ENCODE measurements at regions not wholly inside any gene's neighbourhood (a gene's known extent, or its start where the extent isn't known, plus 50 kb on each side); places are given as distances from the start of the nearest gene placed in this dataset.
A peak's percentile ranks its signal among the peaks of the same experiment; 100 is the strongest.

DNA sequence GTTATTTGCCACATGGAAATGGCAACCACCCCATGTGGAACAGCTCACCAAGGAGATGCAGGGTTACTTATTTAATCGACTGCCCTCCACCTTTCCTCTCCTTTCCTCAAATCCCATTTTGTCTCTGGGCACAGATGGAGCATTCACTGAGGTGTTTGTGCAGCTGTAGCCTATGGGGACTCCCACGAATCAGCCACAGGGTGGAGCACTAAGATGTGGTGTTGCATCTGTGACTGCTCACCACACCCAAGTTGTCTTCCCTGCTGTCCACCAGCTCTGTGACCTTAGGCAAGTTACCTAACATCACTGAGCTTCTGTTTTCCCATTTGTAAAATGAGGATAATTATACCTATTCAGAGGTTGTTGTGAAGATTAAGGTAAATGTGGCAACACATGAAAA is 252.4 kb upstream of the CPEB2 start:
- BruUV-seq (replicated peaks): no TSS peak
- no peak overlapping the region for H3K4me3 ChIP-seq
- ChIA-PET POLR2A (ENCODE audit: unreplicated experiment) (interaction anchor here (0.6 kb wide), 2 partner anchors 227 to 251 kb away, joined by 5 to 6 read pairs; no protein-coding TSS in a partner anchor), CTCF (no interaction called here)
- no peaks in the 10 kb centered on the region for H3K79me2 ChIP-seq (ENCODE audit: low read depth)
- H2AFZ ChIP-seq: no peak overlapping the region
- H3F3A ChIP-seq (ENCODE audit: insufficient read depth, low read depth): no peaks in the 10 kb centered on the region
- no peaks in the 10 kb centered on the region for H3K9me3 ChIP-seq (ENCODE audit: insufficient read depth, low read depth)
- no peak for TF ChIP-seq EZH2 (IDR thresholded peaks at IDR 0.05; ENCODE audit: low read depth)
- TF ChIP-seq, protein P1, sequence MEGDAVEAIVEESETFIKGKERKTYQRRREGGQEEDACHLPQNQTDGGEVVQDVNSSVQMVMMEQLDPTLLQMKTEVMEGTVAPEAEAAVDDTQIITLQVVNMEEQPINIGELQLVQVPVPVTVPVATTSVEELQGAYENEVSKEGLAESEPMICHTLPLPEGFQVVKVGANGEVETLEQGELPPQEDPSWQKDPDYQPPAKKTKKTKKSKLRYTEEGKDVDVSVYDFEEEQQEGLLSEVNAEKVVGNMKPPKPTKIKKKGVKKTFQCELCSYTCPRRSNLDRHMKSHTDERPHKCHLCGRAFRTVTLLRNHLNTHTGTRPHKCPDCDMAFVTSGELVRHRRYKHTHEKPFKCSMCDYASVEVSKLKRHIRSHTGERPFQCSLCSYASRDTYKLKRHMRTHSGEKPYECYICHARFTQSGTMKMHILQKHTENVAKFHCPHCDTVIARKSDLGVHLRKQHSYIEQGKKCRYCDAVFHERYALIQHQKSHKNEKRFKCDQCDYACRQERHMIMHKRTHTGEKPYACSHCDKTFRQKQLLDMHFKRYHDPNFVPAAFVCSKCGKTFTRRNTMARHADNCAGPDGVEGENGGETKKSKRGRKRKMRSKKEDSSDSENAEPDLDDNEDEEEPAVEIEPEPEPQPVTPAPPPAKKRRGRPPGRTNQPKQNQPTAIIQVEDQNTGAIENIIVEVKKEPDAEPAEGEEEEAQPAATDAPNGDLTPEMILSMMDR (conservative IDR thresholded peaks at IDR 0.05): peak; percentile 51; the same call in 1 of the 2 replicates
- intact Hi-C loops (cut with micrococcal nuclease; ENCODE audit: unreplicated experiment): loop anchor here (10.0 kb wide), 1 partner anchor 1095 kb away; no protein-coding TSS in a partner anchor
- DNase-seq: peak in 1 of 2 experiments; percentile 29
- no peak overlapping the region for H3K27ac ChIP-seq
- no peaks in the 10 kb centered on the region for H3K36me3 ChIP-seq (ENCODE audit: low read depth)
- no peaks in the 10 kb centered on the region for H3K27me3 ChIP-seq (ENCODE audit: insufficient read depth, low read depth)
- no peaks in the 10 kb centered on the region for H3K9me2 ChIP-seq (ENCODE audit: insufficient read depth)
- H3K4me1 ChIP-seq (replicated peaks; ENCODE audit: insufficient read depth): no peaks in the 10 kb centered on the region
- H3K4me2 ChIP-seq: no peak overlapping the region
- H4K20me1 ChIP-seq (ENCODE audit: insufficient read depth): no peaks in the 10 kb centered on the region

DNA sequence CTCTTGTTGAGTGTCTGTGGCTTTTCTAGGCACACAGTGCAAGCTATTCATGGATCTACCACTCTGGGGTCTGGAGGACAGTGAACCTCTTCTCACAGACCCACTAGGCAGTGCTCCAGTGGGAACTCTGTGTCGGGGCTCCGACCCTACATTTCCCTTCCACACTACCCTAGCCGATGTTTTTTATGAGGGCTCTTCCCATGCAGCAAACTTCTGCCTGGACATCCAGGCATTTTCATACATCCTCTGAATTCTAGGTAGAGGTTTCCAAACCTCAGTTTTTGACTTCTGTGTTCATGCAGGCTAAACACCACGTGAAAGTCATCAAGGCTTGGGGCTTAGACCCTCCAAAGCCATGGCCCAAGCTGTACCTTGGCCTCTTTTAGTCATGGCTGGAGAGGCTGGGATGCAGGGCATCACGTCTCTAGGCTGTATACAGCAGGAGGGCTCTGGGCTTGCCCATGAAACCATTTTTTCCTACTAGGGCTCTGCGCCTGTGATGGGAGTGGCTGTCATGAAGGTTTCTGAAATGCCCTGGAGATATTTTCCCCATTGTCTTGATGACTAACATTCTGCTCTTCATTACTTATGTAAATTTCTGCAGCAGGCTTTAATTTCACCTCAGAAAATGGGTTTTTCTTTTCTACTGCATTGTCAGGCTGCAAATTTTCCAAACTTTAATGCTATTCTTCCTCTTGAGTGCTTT is 249.8 kb upstream of the CPEB2 start:
- Histone ChIP-seq H3K9me2 (ENCODE audit: insufficient read depth) (no peaks in the 10 kb centered on the region), H3K9me3 (ENCODE audit: insufficient read depth, low read depth) (no peaks in the 10 kb centered on the region), H3F3A (ENCODE audit: insufficient read depth, low read depth) (no peaks in the 10 kb centered on the region), H3K27me3 (ENCODE audit: insufficient read depth, low read depth) (no peaks in the 10 kb centered on the region), H3K27ac (no peak overlapping the region), H3K36me3 (ENCODE audit: low read depth) (no peaks in the 10 kb centered on the region), H3K4me3 (no peak overlapping the region), H3K79me2 (ENCODE audit: low read depth) (no peaks in the 10 kb centered on the region), H3K4me1 (replicated peaks; ENCODE audit: insufficient read depth) (no peaks in the 10 kb centered on the region), H2AFZ (no peak overlapping the region), H4K20me1 (ENCODE audit: insufficient read depth) (no peaks in the 10 kb centered on the region), H3K4me2 (no peak overlapping the region)
- ChIA-PET CTCF (no interaction called here), POLR2A (ENCODE audit: unreplicated experiment) (no interaction called here)
- BruUV-seq (replicated peaks): no TSS peak
- no peak for DNase-seq
- intact Hi-C loops (cut with micrococcal nuclease; ENCODE audit: unreplicated experiment): no loop called here
- TF ChIP-seq, protein P1 (conservative IDR thresholded peaks at IDR 0.05): no peak
- no peak for TF ChIP-seq EZH2 (IDR thresholded peaks at IDR 0.05; ENCODE audit: low read depth)

DNA sequence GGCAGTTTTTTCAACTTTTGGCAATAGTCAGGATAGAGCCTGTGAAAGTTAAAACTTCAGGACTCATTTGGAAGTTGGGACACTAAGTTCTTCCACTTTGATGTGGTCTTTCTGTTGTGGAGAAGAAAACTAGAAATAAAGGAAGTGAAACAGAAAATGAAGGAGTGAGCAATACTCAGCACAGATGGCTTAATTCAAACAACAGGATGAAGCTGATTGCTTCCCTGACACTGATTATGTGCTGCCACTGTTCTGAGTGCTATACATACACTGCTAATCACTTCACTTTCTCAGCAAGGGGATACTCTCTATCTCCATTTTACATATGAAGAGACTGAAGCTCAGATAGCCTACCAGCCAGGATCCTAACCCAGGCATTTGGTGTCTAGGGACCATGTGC is 235.1 kb upstream of the CPEB2 start:
- CTCF ChIA-PET: no interaction called here
- Histone ChIP-seq H4K20me1 (ENCODE audit: insufficient read depth) (no peaks in the 10 kb centered on the region), H3K27ac (no peak overlapping the region), H3K79me2 (ENCODE audit: low read depth) (no peaks in the 10 kb centered on the region), H3K9me2 (ENCODE audit: insufficient read depth) (peaks cover 4% of the 10 kb centered on the region; the same call in 1 of the 2 replicates), H3K27me3 (ENCODE audit: insufficient read depth, low read depth) (no peaks in the 10 kb centered on the region), H2AFZ (no peak overlapping the region), H3K4me1 (replicated peaks; ENCODE audit: insufficient read depth) (peaks cover 12% of the 10 kb centered on the region), H3F3A (ENCODE audit: insufficient read depth, low read depth) (no peaks in the 10 kb centered on the region), H3K9me3 (ENCODE audit: insufficient read depth, low read depth) (no peaks in the 10 kb centered on the region), H3K36me3 (ENCODE audit: low read depth) (no peaks in the 10 kb centered on the region), H3K4me2 (no peak overlapping the region), H3K4me3 (no peak overlapping the region)
- POLR2A ChIA-PET (ENCODE audit: unreplicated experiment): no interaction called here
- TF ChIP-seq, protein P1 (conservative IDR thresholded peaks at IDR 0.05): no peak
- TF ChIP-seq EZH2 (IDR thresholded peaks at IDR 0.05; ENCODE audit: low read depth): no peak
- no peak for DNase-seq
- intact Hi-C loops (cut with micrococcal nuclease; ENCODE audit: unreplicated experiment): no loop called here
- BruUV-seq (replicated peaks): no TSS peak
